Activated CD4-positive, alpha-beta memory T cell treated with anti-CD3 and anti-CD28 coated beads, Interleukin-2, amount 10 ng/mL, durations not matched to agents 7 days and 5 days (primary cell): ENCODE measurements at regions not wholly inside any gene's neighbourhood (a gene's known extent, or its start where the extent isn't known, plus 50 kb on each side); places are given as distances from the start of the nearest gene placed in this dataset.

Source experiments
- CTCF ChIA-PET: fragments of 350-600 bp; sonication (Branson Sonifier 250); formaldehyde crosslinking; loops from one replicate; lab custom pipeline; 2021; ENCODE audit warnings: antibody characterized with exemption, inconsistent platforms; lab: Charles Lee
- POLR2A ChIA-PET: fragments of 350-600 bp; sonication (Branson Sonifier 250); formaldehyde crosslinking; loops from one replicate; lab custom pipeline; 2021; ENCODE audit warnings: antibody characterized with exemption; lab: Charles Lee
- DNase-seq: peaks from one replicate; pipeline ENCODE4 v3.0.0-alpha.2; 2020
- H3K27ac Mint-ChIP-seq: one replicate; pipeline ENCODE4 v1.8.0; 2021; ENCODE audit warnings: mild to moderate bottlenecking, mixed read lengths
- H3K27me3 Mint-ChIP-seq: one replicate; pipeline ENCODE4 v1.8.0; 2021; ENCODE audit warnings: mixed read lengths
- H3K36me3 Mint-ChIP-seq: one replicate; pipeline ENCODE4 v1.8.0; 2021; ENCODE audit warnings: low read depth, mixed read lengths
- H3K4me1 Mint-ChIP-seq: one replicate; pipeline ENCODE4 v1.8.0; 2021; ENCODE audit warnings: mixed read lengths
- H3K4me3 Mint-ChIP-seq: one replicate; pipeline ENCODE4 v1.8.0; 2021; ENCODE audit warnings: mild to moderate bottlenecking, mixed read lengths
- H3K9me3 Mint-ChIP-seq: one replicate; pipeline ENCODE4 v1.8.0; 2021; ENCODE audit warnings: mixed read lengths

GRCh38 chr19:28988066-28988465 is 224.9 kb downstream of the UQCRFS1 start:
- DNase-seq: no peak
- ChIA-PET POLR2A (no interaction called here), CTCF (no interaction called here)
- Mint-ChIP-seq H3K4me1 (no peaks in the 10 kb centered on the region), H3K4me3 (no peak overlapping the region), H3K36me3 (no peaks in the 10 kb centered on the region), H3K27me3 (no peaks in the 10 kb centered on the region), H3K9me3 (no peaks in the 10 kb centered on the region), H3K27ac (no peak overlapping the region)

- Mint-ChIP-seq H3K9me3 (no peaks in the 10 kb centered on the region), H3K4me1 (no peaks in the 10 kb centered on the region), H3K36me3 (no peaks in the 10 kb centered on the region), H3K27me3 (no peaks in the 10 kb centered on the region), H3K27ac (no peak overlapping the region), H3K4me3 (no peak overlapping the region)
- no peak for DNase-seq
- ChIA-PET CTCF (no interaction called here), POLR2A (no interaction called here)
These were observed 225.8 kb downstream of the UQCRFS1 start for GRCh38 chr19:28987177-28987576.

- H3K9me3 Mint-ChIP-seq: no peaks in the 10 kb centered on the region
- no peaks in the 10 kb centered on the region for H3K4me1 Mint-ChIP-seq
- ChIA-PET CTCF (no interaction called here), POLR2A (no interaction called here)
- H3K27ac Mint-ChIP-seq: no peak overlapping the region
- H3K36me3 Mint-ChIP-seq: no peaks in the 10 kb centered on the region
- H3K4me3 Mint-ChIP-seq: no peak overlapping the region
- no peak for DNase-seq
- H3K27me3 Mint-ChIP-seq: no peaks in the 10 kb centered on the region
These were observed 227.8 kb downstream of the UQCRFS1 start for GRCh38 chr19:28985201-28985600.

- DNase-seq: no peak
- no peak overlapping the region for H3K27ac Mint-ChIP-seq
- CTCF ChIA-PET: no interaction called here
- H3K27me3 Mint-ChIP-seq: no peaks in the 10 kb centered on the region
- POLR2A ChIA-PET: no interaction called here
- no peaks in the 10 kb centered on the region for H3K9me3 Mint-ChIP-seq
- H3K4me3 Mint-ChIP-seq: no peak overlapping the region
- H3K36me3 Mint-ChIP-seq: no peaks in the 10 kb centered on the region
- no peaks in the 10 kb centered on the region for H3K4me1 Mint-ChIP-seq
These were observed 228.6 kb downstream of the UQCRFS1 start for GRCh38 chr19:28984315-28984714.

GRCh38 chr19:28983430-28983829 is 229.5 kb downstream of the UQCRFS1 start:
- Mint-ChIP-seq H3K9me3 (no peaks in the 10 kb centered on the region), H3K27ac (no peak overlapping the region), H3K27me3 (no peaks in the 10 kb centered on the region), H3K36me3 (no peaks in the 10 kb centered on the region), H3K4me3 (no peak overlapping the region), H3K4me1 (no peaks in the 10 kb centered on the region)
- no peak for DNase-seq
- ChIA-PET POLR2A (no interaction called here), CTCF (no interaction called here)

GRCh38 chr19:28981994-28982393 is 231.0 kb downstream of the UQCRFS1 start:
- Mint-ChIP-seq H3K4me3 (no peak overlapping the region), H3K4me1 (no peaks in the 10 kb centered on the region), H3K27ac (no peak overlapping the region), H3K36me3 (no peaks in the 10 kb centered on the region), H3K27me3 (no peaks in the 10 kb centered on the region), H3K9me3 (no peaks in the 10 kb centered on the region)
- no peak for DNase-seq
- CTCF ChIA-PET: interaction anchor here (1.0 kb wide), 1 partner anchor 281 kb away, joined by 3 read pairs; no protein-coding TSS in a partner anchor
- POLR2A ChIA-PET: no interaction called here

GRCh38 chr19:28981518-28981917 is 231.4 kb downstream of the UQCRFS1 start:
- no peak for DNase-seq
- Mint-ChIP-seq H3K9me3 (no peaks in the 10 kb centered on the region), H3K4me3 (no peak overlapping the region), H3K4me1 (no peaks in the 10 kb centered on the region), H3K27ac (no peak overlapping the region), H3K27me3 (no peaks in the 10 kb centered on the region), H3K36me3 (no peaks in the 10 kb centered on the region)
- CTCF ChIA-PET: no interaction called here
- POLR2A ChIA-PET: no interaction called here

GRCh38 chr19:28980236-28980868 is 232.6 kb downstream of the UQCRFS1 start:
- no peak overlapping the region for H3K4me3 Mint-ChIP-seq
- no peaks in the 10 kb centered on the region for H3K4me1 Mint-ChIP-seq
- ChIA-PET CTCF (no interaction called here), POLR2A (no interaction called here)
- no peaks in the 10 kb centered on the region for H3K9me3 Mint-ChIP-seq
- no peak overlapping the region for H3K27ac Mint-ChIP-seq
- no peaks in the 10 kb centered on the region for H3K36me3 Mint-ChIP-seq
- no peak for DNase-seq
- H3K27me3 Mint-ChIP-seq: no peaks in the 10 kb centered on the region

- no peak overlapping the region for H3K27ac Mint-ChIP-seq
- no peaks in the 10 kb centered on the region for H3K36me3 Mint-ChIP-seq
- H3K27me3 Mint-ChIP-seq: no peaks in the 10 kb centered on the region
- no peaks in the 10 kb centered on the region for H3K9me3 Mint-ChIP-seq
- H3K4me1 Mint-ChIP-seq: no peaks in the 10 kb centered on the region
- DNase-seq: no peak
- POLR2A ChIA-PET: no interaction called here
- no peak overlapping the region for H3K4me3 Mint-ChIP-seq
- CTCF ChIA-PET: no interaction called here
These were observed 235.1 kb downstream of the UQCRFS1 start for GRCh38 chr19:28977826-28978225.

- DNase-seq: no peak
- Mint-ChIP-seq H3K27me3 (no peaks in the 10 kb centered on the region), H3K4me1 (no peaks in the 10 kb centered on the region), H3K27ac (no peak overlapping the region), H3K9me3 (no peaks in the 10 kb centered on the region), H3K4me3 (no peak overlapping the region), H3K36me3 (no peaks in the 10 kb centered on the region)
- ChIA-PET CTCF (no interaction called here), POLR2A (no interaction called here)
These were observed 240.7 kb downstream of the UQCRFS1 start for GRCh38 chr19:28972058-28972852.

GRCh38 chr19:28971513-28971912 is 241.4 kb downstream of the UQCRFS1 start:
- H3K4me1 Mint-ChIP-seq: no peaks in the 10 kb centered on the region
- no peak overlapping the region for H3K4me3 Mint-ChIP-seq
- no peaks in the 10 kb centered on the region for H3K36me3 Mint-ChIP-seq
- no peaks in the 10 kb centered on the region for H3K9me3 Mint-ChIP-seq
- no peak for DNase-seq
- H3K27ac Mint-ChIP-seq: no peak overlapping the region
- CTCF ChIA-PET: no interaction called here
- POLR2A ChIA-PET: no interaction called here
- no peaks in the 10 kb centered on the region for H3K27me3 Mint-ChIP-seq

GRCh38 chr19:28971049-28971448 is 241.9 kb downstream of the UQCRFS1 start:
- no peaks in the 10 kb centered on the region for H3K36me3 Mint-ChIP-seq
- no peak for DNase-seq
- POLR2A ChIA-PET: no interaction called here
- CTCF ChIA-PET: no interaction called here
- no peak overlapping the region for H3K27ac Mint-ChIP-seq
- no peaks in the 10 kb centered on the region for H3K27me3 Mint-ChIP-seq
- H3K9me3 Mint-ChIP-seq: no peaks in the 10 kb centered on the region
- no peaks in the 10 kb centered on the region for H3K4me1 Mint-ChIP-seq
- H3K4me3 Mint-ChIP-seq: no peak overlapping the region

GRCh38 chr19:28968721-28969120 is 244.2 kb downstream of the UQCRFS1 start:
- H3K36me3 Mint-ChIP-seq: no peaks in the 10 kb centered on the region
- no peak overlapping the region for H3K27ac Mint-ChIP-seq
- no peaks in the 10 kb centered on the region for H3K27me3 Mint-ChIP-seq

More at GRCh38 chr19:28968721-28969120, 244.2 kb downstream of the UQCRFS1 start:
- Mint-ChIP-seq H3K9me3 (no peaks in the 10 kb centered on the region), H3K4me3 (no peak overlapping the region), H3K4me1 (no peaks in the 10 kb centered on the region)
- DNase-seq: no peak
- ChIA-PET CTCF (no interaction called here), POLR2A (no interaction called here)
